ENCODE measurements at regions not wholly inside any gene's neighbourhood (a gene's known extent, or its start where the extent isn't known, plus 50 kb on each side); places are given as distances from the start of the nearest gene placed in this dataset.

DNA sequence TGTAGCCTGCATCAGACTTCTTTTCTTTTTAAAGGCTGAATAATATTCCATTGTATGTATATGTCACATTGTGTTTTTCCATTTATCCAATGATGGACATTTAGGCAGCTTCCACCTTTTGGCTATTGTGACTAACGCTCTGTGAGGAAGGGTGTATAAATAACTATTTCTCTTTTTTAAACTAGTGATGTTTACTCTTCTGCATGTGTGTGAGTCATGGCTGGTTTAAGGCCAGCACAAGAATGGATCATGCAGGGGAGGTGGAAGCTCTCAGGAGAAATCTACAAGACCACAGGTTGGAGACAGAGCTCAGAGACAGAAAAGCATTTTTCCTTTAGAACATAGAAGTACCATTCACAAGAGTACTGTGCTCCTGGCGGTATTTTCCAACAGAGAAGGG, 307.2 kb downstream of the SOX4 start:
- Mint-ChIP-seq H3K27ac (no peak overlapping the region), H3K9me3 (ENCODE audit: low read depth) (peaks cover 5% of the 10 kb centered on the region), H3K4me3 (no peak overlapping the region), H3K36me3 (no peaks in the 10 kb centered on the region), H3K4me1 (no peaks in the 10 kb centered on the region), H3K27me3 (no peaks in the 10 kb centered on the region)
- CTCF ChIA-PET: no interaction called here
- no peak for DNase-seq
- no peak for ATAC-seq

DNA sequence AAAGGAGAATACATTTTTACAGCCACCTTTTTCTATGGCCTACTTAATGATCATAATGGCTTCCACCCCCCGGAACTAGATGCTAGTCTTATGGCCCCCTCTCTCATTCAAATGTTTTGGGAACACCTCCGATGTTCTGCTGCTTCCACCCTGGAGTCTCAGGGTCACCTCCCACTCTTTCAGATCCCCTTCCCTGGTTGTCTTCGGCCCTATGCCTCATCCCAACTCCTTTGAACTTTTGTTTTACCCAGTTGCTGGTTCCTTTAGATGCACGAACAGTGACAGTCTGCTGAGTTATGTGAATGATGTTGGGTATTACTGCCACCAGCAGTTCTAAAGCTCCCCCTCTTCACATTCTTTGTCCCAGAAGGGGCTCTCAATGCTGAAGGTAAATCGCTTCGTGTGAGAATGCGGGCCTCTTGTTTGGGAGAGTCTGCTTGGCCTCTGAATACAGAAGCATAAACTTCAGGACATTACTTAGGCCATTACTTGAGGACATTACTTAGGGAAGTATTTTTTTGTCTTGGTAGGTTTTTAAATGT, 309.1 kb downstream of the SOX4 start:
- ATAC-seq: no peak
- H3K9me3 Mint-ChIP-seq (ENCODE audit: low read depth): peaks cover 2% of the 10 kb centered on the region
- no peaks in the 10 kb centered on the region for H3K27me3 Mint-ChIP-seq
- no peaks in the 10 kb centered on the region for H3K36me3 Mint-ChIP-seq
- no peak overlapping the region for H3K27ac Mint-ChIP-seq
- no peaks in the 10 kb centered on the region for H3K4me1 Mint-ChIP-seq
- no peak for DNase-seq
- CTCF ChIA-PET: no interaction called here
- no peak overlapping the region for H3K4me3 Mint-ChIP-seq

DNA sequence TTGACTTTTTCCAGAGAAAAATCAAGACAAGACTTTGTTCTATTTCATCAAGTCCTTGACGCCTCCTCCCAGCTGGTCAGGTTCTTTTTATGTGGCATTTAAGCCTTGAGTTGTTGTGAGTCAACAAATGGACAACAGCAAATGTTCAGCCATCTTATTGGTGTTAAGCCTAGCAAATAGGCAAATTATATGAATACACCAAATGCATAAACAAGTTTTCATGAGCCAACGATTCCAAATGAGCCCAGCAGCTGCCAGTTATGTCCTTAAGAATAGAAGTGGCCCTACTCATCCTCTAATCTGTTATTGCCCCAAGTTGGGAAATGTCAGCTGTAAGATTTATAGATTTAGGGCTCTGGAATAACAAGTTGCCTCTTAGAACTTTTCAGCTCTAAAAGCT, 312.0 kb downstream of the SOX4 start:
- no peak overlapping the region for H3K4me3 Mint-ChIP-seq
- ATAC-seq: no peak
- CTCF ChIA-PET: no interaction called here
- H3K4me1 Mint-ChIP-seq: no peaks in the 10 kb centered on the region
- no peaks in the 10 kb centered on the region for H3K36me3 Mint-ChIP-seq
- no peak overlapping the region for H3K27ac Mint-ChIP-seq
- no peaks in the 10 kb centered on the region for H3K27me3 Mint-ChIP-seq
- no peak for DNase-seq
- peaks cover under 1% of the 10 kb centered on the region for H3K9me3 Mint-ChIP-seq (ENCODE audit: low read depth)

DNA sequence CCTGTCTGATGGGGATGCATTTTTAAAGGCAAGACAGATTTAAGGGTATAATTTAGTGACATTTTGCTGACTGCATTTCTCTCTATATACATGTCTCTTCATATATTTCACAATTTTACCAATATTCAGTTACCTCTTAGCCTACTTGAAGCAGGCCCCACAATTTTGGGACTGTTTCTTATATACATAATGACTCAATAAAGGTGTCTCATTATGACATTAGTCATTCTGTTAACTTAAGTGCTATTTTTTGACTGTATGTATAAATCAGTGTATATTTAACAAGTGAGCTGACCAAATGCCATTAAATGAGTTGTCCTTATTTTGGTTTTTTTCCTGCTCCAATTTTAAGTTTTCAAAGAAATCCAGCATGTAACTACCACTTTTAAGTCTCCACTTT, 313.3 kb downstream of the SOX4 start:
- Mint-ChIP-seq H3K27ac (no peak overlapping the region), H3K4me1 (no peaks in the 10 kb centered on the region), H3K9me3 (ENCODE audit: low read depth) (no peaks in the 10 kb centered on the region), H3K27me3 (no peaks in the 10 kb centered on the region), H3K4me3 (no peak overlapping the region), H3K36me3 (no peaks in the 10 kb centered on the region)
- no peak for ATAC-seq
- no peak for DNase-seq
- CTCF ChIA-PET: no interaction called here

DNA sequence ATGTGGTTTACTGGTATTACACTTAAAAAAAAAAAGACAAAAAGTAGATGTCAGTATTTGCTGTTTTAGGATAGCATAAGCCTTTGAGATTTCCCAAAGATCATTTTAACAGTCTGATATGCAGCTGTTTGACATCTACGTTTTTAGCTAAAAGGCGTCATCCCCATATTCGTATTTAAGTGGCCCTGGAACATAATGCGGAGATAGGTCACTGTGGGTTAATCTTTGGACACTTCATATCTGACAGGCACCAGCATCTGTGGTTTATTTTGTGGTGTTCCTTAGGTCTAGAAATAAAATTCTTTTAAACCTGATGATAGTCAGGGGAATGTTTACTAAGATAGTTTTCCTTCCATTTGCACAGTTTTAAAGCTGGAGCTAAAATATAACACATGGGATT, 313.7 kb downstream of the SOX4 start:
- H3K4me3 Mint-ChIP-seq: no peak overlapping the region
- H3K27ac Mint-ChIP-seq: no peak overlapping the region
- DNase-seq: no peak
- CTCF ChIA-PET: no interaction called here
- H3K4me1 Mint-ChIP-seq: no peaks in the 10 kb centered on the region
- no peak for ATAC-seq
- no peaks in the 10 kb centered on the region for H3K27me3 Mint-ChIP-seq
- no peaks in the 10 kb centered on the region for H3K36me3 Mint-ChIP-seq
- H3K9me3 Mint-ChIP-seq (ENCODE audit: low read depth): no peaks in the 10 kb centered on the region

DNA sequence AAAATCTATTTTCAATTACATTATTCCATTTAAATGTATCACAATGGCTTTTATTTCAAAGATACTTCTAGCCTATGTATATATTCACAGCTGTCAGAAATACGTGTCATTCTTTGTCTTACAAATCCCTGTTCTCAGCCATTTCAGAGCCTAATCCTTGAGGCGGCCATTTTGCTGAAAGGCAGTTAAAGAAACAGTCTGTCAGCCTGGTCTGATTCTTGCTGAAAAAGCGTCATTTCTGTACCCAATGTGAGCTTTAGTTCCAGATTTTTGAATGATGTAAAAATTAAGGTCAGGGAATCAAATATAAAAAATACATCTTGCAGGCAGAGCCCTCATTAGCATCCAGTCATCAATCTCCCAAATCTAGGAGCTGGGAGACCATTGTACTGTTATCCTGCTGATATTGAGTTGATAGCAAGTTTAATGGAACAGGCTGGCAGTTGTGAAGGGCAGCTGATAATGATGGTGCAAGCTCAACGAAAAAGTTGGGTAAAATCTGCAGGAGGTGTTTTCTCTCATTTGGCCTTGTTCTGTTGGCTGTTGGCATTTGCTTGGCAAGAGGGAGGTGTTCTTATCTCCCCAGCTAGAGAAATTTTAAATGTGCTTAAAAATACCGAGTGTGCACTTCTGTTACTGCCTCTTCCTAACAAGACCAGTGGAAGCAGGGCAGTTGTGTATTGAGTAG, 314.8 kb downstream of the SOX4 start:
- Mint-ChIP-seq H3K4me1 (no peaks in the 10 kb centered on the region), H3K36me3 (no peaks in the 10 kb centered on the region), H3K27me3 (no peaks in the 10 kb centered on the region), H3K27ac (no peak overlapping the region), H3K9me3 (ENCODE audit: low read depth) (no peaks in the 10 kb centered on the region), H3K4me3 (no peak overlapping the region)
- CTCF ChIA-PET: no interaction called here
- ATAC-seq (no peak), DNase-seq (no peak)

DNA sequence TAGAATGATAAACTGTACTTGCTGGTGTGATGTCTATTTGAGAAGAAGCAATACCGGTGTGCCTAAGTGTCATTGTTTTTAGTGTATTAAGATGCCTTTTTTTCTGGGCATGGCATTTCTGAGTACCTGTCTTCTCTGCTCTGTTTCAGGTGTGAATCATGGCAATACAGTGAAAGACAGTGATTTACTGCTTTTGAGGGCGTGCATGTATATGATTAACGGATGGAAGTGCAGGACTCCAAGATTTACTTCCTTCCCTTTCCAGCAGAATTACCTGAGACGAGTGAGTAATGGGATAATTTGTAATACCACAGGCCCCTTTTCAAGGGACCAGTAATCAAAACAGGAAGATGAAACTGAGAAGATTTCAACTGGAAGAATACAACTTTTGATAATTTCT, 315.8 kb downstream of the SOX4 start:
- no peaks in the 10 kb centered on the region for H3K27me3 Mint-ChIP-seq
- H3K36me3 Mint-ChIP-seq: no peaks in the 10 kb centered on the region
- DNase-seq (no peak), ATAC-seq (no peak)
- no peaks in the 10 kb centered on the region for H3K4me1 Mint-ChIP-seq
- CTCF ChIA-PET: no interaction called here
- H3K27ac Mint-ChIP-seq: no peak overlapping the region
- peaks cover 2% of the 10 kb centered on the region for H3K9me3 Mint-ChIP-seq (ENCODE audit: low read depth)
- no peak overlapping the region for H3K4me3 Mint-ChIP-seq

DNA sequence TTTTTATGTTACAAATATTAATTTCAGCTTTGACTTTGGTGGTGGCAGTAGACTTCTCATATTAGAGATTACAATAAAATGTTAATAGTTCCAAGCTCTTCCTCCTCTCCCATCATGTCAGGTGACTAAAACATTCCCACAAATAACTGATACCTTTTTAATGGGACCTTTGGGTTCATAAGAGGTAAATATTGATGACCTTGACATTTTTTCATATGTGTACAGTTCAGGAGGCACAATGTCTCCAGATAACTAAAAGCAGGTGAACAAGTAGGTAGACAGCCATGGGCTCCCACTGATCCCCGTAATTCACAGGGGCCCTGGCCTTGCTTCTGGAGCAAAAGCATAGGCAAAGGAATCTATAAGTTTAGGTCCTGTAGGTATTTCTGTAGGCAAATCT, 317.7 kb downstream of the SOX4 start:
- CTCF ChIA-PET: no interaction called here
- no peaks in the 10 kb centered on the region for H3K4me1 Mint-ChIP-seq
- no peak overlapping the region for H3K27ac Mint-ChIP-seq
- ATAC-seq (no peak), DNase-seq (no peak)
- H3K4me3 Mint-ChIP-seq: no peak overlapping the region
- no peaks in the 10 kb centered on the region for H3K27me3 Mint-ChIP-seq
- H3K9me3 Mint-ChIP-seq (ENCODE audit: low read depth): peaks cover 2% of the 10 kb centered on the region
- H3K36me3 Mint-ChIP-seq: no peaks in the 10 kb centered on the region

DNA sequence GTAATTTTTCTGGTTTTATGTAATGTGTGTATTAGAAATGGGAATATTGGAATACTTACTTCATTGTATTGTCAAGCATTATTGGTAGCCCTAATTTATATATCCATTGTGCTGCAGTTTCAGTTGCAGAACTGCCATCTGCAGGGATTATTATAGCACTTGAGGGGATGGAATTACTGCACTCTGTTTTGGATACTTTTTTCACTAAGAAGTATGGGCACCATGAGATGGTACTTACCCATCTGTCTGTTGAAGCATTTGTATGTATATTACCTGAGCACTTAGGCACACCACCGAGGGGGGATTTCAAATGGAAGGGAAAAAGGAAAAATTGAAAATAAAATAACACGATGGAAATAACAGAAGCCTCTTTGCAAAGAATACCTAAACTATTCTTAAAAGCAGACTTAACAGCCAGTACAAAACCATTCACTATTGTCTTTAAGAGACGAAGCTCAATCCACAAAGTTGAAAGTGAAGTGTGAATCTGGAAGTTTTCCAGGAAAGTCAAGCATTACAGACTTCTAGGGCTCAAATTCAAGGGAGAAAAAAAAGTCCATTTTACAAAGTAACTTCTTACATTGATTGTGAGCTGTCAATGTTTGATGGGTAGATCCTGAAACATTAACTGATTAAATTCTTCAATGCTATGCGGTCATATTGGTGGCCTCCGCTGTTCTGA, 318.7 kb downstream of the SOX4 start:
- CTCF ChIA-PET: no interaction called here
- Mint-ChIP-seq H3K36me3 (no peaks in the 10 kb centered on the region), H3K9me3 (ENCODE audit: low read depth) (peaks cover 2% of the 10 kb centered on the region), H3K4me1 (no peaks in the 10 kb centered on the region), H3K4me3 (no peak overlapping the region), H3K27me3 (no peaks in the 10 kb centered on the region), H3K27ac (no peak overlapping the region)
- ATAC-seq: no peak
- no peak for DNase-seq

DNA sequence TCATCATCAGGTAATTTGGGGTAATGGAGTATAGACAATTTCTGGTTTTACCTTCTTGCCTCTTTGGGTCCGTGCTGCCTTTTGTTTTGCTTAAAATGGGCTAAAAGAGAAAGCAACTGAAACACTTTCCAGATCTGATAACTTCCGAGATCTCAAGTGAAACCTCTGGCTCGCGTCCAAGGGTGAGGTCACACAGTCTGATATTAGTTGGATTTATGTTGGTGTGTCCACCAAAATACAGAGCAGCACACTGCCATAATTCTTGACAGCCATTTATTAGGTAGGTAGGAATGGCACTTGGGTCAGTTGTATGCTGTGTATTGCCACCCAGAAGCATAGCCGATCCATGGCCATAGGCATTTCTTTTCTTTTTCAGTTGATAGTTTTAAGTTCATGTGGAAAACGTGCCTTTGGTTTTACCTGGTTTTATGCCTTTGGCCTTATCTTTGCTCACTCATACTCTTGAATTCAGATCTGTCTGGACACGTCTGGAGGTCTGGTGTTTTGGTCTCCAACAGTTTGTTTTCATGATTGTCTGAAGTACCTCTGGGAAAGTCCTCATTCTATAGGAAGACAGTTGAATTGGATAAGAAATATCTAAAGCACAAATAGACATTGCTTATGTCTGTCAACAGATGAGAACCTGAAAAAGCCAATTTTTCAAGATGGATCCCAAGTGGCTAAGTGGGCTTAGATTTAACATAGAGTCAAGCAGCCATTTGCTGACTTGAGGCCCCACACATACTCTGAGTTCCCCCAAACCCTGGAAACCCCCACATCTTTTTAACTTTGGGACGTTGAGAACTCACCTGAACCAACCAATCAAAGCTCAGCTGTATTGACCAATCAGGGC, 320.8 kb downstream of the SOX4 start:
- Mint-ChIP-seq H3K4me1 (no peaks in the 10 kb centered on the region), H3K27ac (no peak overlapping the region), H3K9me3 (ENCODE audit: low read depth) (peaks cover 2% of the 10 kb centered on the region), H3K27me3 (no peaks in the 10 kb centered on the region), H3K36me3 (no peaks in the 10 kb centered on the region), H3K4me3 (no peak overlapping the region)
- ATAC-seq: no peak
- CTCF ChIA-PET: no interaction called here
- no peak for DNase-seq

DNA sequence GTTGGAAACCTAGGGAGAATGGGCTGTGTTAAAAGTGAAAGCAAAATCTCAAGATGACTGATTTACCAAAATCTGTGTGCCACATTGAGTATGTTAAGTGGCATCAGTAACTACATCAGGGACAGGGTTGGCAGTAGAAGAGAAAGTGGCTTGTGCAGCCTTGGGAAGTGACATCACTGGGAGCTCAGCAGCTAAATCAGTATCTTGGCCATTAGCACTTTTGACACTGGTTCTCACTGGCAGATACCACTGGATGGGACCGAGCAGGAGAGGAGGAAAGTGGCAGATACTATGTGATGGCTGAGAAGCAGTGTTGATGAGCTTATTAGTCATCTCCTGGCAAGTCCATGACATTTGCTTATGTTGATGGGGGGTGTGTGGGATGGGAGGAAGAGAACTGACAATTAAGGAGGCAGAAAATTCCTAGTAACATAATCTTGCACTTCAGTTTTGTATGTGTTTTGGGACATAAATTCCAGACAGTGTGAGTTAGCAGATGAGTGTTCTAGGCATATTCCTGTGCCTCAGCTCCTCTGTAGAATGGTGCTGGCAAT, 322.2 kb downstream of the SOX4 start:
- Mint-ChIP-seq H3K9me3 (ENCODE audit: low read depth) (peaks cover 2% of the 10 kb centered on the region), H3K27ac (no peak overlapping the region), H3K4me3 (no peak overlapping the region), H3K4me1 (no peaks in the 10 kb centered on the region), H3K36me3 (no peaks in the 10 kb centered on the region), H3K27me3 (no peaks in the 10 kb centered on the region)
- no peak for DNase-seq
- CTCF ChIA-PET: no interaction called here
- no peak for ATAC-seq

DNA sequence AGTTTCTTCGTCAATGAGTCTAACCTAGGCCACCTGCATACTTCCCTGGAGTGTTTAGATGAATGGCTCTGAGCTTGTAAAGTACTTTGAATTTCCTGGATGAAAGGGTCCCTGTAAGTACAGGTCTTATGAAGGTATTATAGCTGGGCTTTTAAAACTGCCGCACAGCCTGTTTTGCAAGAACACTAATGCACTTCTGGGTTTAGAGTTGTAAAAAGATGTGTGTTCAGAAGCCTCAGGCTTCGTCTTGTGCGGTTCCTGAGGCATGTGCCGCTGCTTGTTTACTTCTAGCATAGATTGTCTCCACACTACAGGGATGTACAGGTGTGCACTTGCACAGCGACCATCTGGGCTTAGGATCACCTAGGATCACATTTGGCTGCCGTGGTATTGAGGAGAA, 324.5 kb downstream of the SOX4 start:
- Mint-ChIP-seq H3K27ac (no peak overlapping the region), H3K27me3 (no peaks in the 10 kb centered on the region), H3K4me1 (no peaks in the 10 kb centered on the region), H3K9me3 (ENCODE audit: low read depth) (peaks cover 2% of the 10 kb centered on the region), H3K36me3 (no peaks in the 10 kb centered on the region), H3K4me3 (no peak overlapping the region)
- no peak for ATAC-seq
- CTCF ChIA-PET: no interaction called here
- no peak for DNase-seq

DNA sequence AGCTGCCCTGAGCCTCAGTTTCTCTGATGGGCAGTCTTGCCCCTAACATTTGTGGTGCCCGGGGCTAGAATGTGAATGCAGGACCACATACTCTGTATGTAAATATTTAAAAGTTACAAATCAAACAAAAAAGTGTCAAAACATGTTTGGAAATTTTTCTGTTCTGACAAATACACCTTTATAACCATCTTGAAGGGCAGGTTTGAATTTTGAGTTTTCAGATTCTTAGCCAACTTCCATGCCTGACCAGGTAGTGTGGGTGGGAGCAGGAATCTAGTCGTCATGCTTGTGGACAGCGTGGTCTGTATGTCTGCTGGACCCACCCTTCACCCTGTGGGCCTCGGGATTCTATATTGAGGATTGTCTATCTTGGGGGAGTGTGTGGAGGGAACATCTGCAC, 325.1 kb downstream of the SOX4 start:
- no peak overlapping the region for H3K27ac Mint-ChIP-seq

More for the DNA sequence above, 325.1 kb downstream of the SOX4 start:
- H3K36me3 Mint-ChIP-seq: no peaks in the 10 kb centered on the region
- ATAC-seq: no peak
- DNase-seq: no peak
- CTCF ChIA-PET: no interaction called here
- H3K4me3 Mint-ChIP-seq: no peak overlapping the region
- no peaks in the 10 kb centered on the region for H3K4me1 Mint-ChIP-seq
- H3K9me3 Mint-ChIP-seq (ENCODE audit: low read depth): peaks cover 2% of the 10 kb centered on the region
- H3K27me3 Mint-ChIP-seq: no peaks in the 10 kb centered on the region

Measured in activated CD8-positive, alpha-beta memory T cell treated with anti-CD3 and anti-CD28 coated beads, Interleukin-2, amount 10 ng/mL, durations not matched to agents 7 days and 5 days (primary cell).